GM12878 (cell line): ENCODE measurements at regions not wholly inside any gene's neighbourhood (a gene's known extent, or its start where the extent isn't known, plus 50 kb on each side); places are given as distances from the start of the nearest gene placed in this dataset.

Source experiments
- CBX3 ChIP-seq: fragments of 200-600 bp; sonication (generic); IDR thresholded peaks from 2 replicates; pipeline ENCODE4 v1.6.1; 2016; ENCODE audit warnings: low read depth, borderline replicate concordance
- CEBPB ChIP-seq, 2 experiments: fragments of 150-350 bp in 1 of 2; IDR thresholded peaks; 2 replicates each; pipeline ENCODE4 v1.6.1; 2012 to 2014; ENCODE audit warnings: low read depth in 2 of 2, low read length in 2 of 2, borderline replicate concordance in 1 of 2, inconsistent platforms in 1 of 2
- EGR1 ChIP-seq, 2 experiments: IDR thresholded peaks; 1 replicate in 1 of 2; 2 replicates in 1 of 2; pipeline ENCODE4 v1.6.1; 2011 to 2012; ENCODE audit warnings: low read depth in 2 of 2, low read length in 2 of 2, borderline replicate concordance in 1 of 2, mild to moderate bottlenecking in 1 of 2, moderate library complexity in 1 of 2
- FOXM1 ChIP-seq: IDR thresholded peaks from 2 replicates; pipeline ENCODE4 v1.6.1; 2012; ENCODE audit warnings: low read depth, mild to moderate bottlenecking, inconsistent platforms, low read length, moderate library complexity
- JUNB ChIP-seq: IDR thresholded peaks from 2 replicates; pipeline ENCODE4 v1.6.1; 2016; ENCODE audit warnings: antibody characterized with exemption, mild to moderate bottlenecking
- LARP7 ChIP-seq: fragments of 450-650 bp; IDR thresholded peaks from 2 replicates; pipeline ENCODE4 v1.6.1; 2017; ENCODE audit warnings: mild to moderate bottlenecking
- NFXL1 ChIP-seq: fragments of 450-650 bp; IDR thresholded peaks from 2 replicates; pipeline ENCODE4 v1.6.1; 2017; ENCODE audit warnings: antibody characterized with exemption, mild to moderate bottlenecking, borderline replicate concordance
- NFYB ChIP-seq: IDR thresholded peaks from 2 replicates; pipeline ENCODE4 v1.6.1; 2011; ENCODE audit warnings: low read depth, mild to moderate bottlenecking, low read length, improper control_type of control experiment, moderate library complexity; ENCODE audit not compliant: insufficient read depth
- SMAD5 ChIP-seq: IDR thresholded peaks from 2 replicates; pipeline ENCODE4 v1.6.1; 2016; ENCODE audit warnings: antibody characterized with exemption, low read depth
- ZNF622 ChIP-seq: fragments of 450-650 bp; IDR thresholded peaks from 2 replicates; pipeline ENCODE4 v1.6.1; 2017; ENCODE audit warnings: mild to moderate bottlenecking, inconsistent platforms
- TF ChIP-seq, protein P1 (sequence below): IDR thresholded peaks from 2 replicates; pipeline ENCODE4 v1.6.1; 2012; ENCODE audit warnings: mild to moderate bottlenecking, low read depth, low read length
- TF ChIP-seq, protein P2 (sequence below): fragments of 150-350 bp; IDR thresholded peaks from 2 replicates; pipeline ENCODE4 v1.6.1; 2014; ENCODE audit warnings: mild to moderate bottlenecking, low read depth, low read length

DNA sequence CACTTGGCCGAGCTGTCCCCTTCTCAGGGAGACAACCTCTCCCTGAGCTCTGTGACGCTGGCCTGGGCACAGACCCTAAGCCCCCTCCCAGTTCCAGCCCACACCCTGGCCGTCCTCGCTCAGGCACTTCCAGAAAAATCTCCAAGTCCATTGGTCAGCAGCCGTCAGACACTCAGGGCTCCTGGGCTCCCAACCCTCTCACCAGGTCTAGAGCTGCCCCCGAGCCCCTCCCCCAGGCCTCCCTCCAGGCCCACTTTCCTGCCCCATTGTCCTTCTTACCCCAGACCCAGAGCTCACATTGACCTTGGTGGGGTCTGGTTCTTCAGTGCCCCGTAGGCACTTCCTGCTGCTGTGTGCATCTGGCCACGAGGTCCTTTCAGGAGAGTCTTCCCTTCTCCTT lies 249.3 kb upstream of the RTL1 start (continued):
- TF ChIP-seq, protein P1, sequence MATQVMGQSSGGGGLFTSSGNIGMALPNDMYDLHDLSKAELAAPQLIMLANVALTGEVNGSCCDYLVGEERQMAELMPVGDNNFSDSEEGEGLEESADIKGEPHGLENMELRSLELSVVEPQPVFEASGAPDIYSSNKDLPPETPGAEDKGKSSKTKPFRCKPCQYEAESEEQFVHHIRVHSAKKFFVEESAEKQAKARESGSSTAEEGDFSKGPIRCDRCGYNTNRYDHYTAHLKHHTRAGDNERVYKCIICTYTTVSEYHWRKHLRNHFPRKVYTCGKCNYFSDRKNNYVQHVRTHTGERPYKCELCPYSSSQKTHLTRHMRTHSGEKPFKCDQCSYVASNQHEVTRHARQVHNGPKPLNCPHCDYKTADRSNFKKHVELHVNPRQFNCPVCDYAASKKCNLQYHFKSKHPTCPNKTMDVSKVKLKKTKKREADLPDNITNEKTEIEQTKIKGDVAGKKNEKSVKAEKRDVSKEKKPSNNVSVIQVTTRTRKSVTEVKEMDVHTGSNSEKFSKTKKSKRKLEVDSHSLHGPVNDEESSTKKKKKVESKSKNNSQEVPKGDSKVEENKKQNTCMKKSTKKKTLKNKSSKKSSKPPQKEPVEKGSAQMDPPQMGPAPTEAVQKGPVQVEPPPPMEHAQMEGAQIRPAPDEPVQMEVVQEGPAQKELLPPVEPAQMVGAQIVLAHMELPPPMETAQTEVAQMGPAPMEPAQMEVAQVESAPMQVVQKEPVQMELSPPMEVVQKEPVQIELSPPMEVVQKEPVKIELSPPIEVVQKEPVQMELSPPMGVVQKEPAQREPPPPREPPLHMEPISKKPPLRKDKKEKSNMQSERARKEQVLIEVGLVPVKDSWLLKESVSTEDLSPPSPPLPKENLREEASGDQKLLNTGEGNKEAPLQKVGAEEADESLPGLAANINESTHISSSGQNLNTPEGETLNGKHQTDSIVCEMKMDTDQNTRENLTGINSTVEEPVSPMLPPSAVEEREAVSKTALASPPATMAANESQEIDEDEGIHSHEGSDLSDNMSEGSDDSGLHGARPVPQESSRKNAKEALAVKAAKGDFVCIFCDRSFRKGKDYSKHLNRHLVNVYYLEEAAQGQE = no peak
- TF ChIP-seq ZNF622 (no peak), NFXL1 (no peak), NFYB (no peak), CBX3 (no peak), LARP7 (no peak), EGR1 (IDR thresholded peaks at IDR 0.05; ENCODE audit: borderline replicate concordance in 1 of 2, low read depth in 2 of 2, low read length in 2 of 2) (no peak), CEBPB (IDR thresholded peaks at IDR 0.05; ENCODE audit: borderline replicate concordance in 1 of 2, low read depth in 2 of 2, low read length in 2 of 2) (no peak), SMAD5 (no peak), FOXM1 (no peak), JUNB (no peak)
- TF ChIP-seq, protein P2, sequence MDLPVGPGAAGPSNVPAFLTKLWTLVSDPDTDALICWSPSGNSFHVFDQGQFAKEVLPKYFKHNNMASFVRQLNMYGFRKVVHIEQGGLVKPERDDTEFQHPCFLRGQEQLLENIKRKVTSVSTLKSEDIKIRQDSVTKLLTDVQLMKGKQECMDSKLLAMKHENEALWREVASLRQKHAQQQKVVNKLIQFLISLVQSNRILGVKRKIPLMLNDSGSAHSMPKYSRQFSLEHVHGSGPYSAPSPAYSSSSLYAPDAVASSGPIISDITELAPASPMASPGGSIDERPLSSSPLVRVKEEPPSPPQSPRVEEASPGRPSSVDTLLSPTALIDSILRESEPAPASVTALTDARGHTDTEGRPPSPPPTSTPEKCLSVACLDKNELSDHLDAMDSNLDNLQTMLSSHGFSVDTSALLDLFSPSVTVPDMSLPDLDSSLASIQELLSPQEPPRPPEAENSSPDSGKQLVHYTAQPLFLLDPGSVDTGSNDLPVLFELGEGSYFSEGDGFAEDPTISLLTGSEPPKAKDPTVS = no peak
